ENCODE measurements at regions not wholly inside any gene's neighbourhood (a gene's known extent, or its start where the extent isn't known, plus 50 kb on each side); places are given as distances from the start of the nearest gene placed in this dataset.

DNA sequence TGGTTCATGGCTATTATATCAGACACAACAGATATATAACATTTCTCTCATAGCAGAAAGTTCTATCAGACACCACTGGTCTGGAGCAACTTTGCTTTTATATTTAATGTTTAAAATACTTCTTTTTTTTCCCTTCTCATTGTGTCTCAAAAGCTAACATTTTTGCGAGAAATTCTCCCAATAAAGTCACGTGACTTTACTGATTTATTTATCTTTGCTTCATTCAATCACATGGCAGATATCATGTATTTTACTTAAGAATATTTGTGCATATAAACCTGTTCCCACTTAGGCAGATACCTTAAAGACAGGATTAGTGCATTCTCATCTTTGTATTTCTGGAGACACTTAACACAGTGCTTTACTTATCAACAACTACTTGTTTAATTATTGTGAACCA lies 1093.1 kb upstream of the LRRN3 start:
- Histone ChIP-seq H3K36me3 (no peaks in the 10 kb centered on the region), H3K27ac (no peak overlapping the region), H4K20me1 (ENCODE audit: low read depth) (no peaks in the 10 kb centered on the region), H3K4me3 (no peak overlapping the region), H2AFZ (replicated peaks) (no peak overlapping the region), H3K27me3 (no peaks in the 10 kb centered on the region), H3K4me2 (no peak overlapping the region), H3K79me2 (ENCODE audit: low read depth) (no peaks in the 10 kb centered on the region), H3F3A (ENCODE audit: low read depth) (no peaks in the 10 kb centered on the region), H3K4me1 (no peaks in the 10 kb centered on the region), H3K9me3 (ENCODE audit: low read depth) (no peaks in the 10 kb centered on the region), H3K9ac (no peak overlapping the region)
- Mint-ChIP-seq H3K36me3 (no peaks in the 10 kb centered on the region), H3K4me3 (no peak overlapping the region), H3K9me3 (no peaks in the 10 kb centered on the region), H3K27ac (no peak overlapping the region), H3K27me3 (ENCODE audit: insufficient read depth, low read depth) (no peaks in the 10 kb centered on the region), H3K4me1 (no peaks in the 10 kb centered on the region)
- DNase-seq (ENCODE audit: low spot score) = no peak
- TF ChIP-seq, protein P1, sequence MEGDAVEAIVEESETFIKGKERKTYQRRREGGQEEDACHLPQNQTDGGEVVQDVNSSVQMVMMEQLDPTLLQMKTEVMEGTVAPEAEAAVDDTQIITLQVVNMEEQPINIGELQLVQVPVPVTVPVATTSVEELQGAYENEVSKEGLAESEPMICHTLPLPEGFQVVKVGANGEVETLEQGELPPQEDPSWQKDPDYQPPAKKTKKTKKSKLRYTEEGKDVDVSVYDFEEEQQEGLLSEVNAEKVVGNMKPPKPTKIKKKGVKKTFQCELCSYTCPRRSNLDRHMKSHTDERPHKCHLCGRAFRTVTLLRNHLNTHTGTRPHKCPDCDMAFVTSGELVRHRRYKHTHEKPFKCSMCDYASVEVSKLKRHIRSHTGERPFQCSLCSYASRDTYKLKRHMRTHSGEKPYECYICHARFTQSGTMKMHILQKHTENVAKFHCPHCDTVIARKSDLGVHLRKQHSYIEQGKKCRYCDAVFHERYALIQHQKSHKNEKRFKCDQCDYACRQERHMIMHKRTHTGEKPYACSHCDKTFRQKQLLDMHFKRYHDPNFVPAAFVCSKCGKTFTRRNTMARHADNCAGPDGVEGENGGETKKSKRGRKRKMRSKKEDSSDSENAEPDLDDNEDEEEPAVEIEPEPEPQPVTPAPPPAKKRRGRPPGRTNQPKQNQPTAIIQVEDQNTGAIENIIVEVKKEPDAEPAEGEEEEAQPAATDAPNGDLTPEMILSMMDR (IDR thresholded peaks at IDR 0.05) = no peak
- TF ChIP-seq EZH2 (IDR thresholded peaks at IDR 0.05) = no peak
- TF ChIP-seq EZH2phosphoT487 (IDR thresholded peaks at IDR 0.05) = no peak

DNA sequence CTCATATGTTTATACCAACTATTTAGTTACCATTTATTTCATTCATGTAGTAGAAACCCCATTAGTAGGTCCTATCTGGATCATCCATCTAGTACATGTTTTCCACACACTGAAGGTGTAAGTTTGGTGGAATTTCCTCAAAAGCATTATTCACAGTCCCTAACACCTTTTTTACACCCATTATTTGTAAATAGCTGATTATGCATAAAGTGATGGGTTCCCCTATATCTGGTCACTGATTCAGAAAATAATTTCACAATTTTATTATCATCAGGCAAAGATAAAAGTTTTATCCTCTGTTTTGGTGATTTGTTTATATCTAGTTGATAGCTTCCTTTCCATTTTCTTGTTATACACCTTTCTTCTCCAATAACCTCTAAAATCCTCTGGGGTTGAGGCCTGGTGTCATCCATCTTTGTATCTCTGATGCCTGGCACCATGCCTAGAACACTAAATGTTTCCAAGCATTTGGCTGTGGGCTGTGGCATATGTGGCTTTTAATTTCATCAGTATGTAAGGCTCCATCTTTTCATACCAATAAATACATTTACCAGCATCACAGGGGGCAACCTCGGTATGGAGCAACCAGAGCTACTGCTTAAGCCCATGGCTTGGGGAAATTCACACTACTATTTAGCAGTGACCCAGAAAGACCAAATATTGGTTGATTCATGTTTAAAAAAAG lies 1089.5 kb upstream of the LRRN3 start:
- TF ChIP-seq EZH2 (IDR thresholded peaks at IDR 0.05) (no peak), EZH2phosphoT487 (IDR thresholded peaks at IDR 0.05) (no peak)
- TF ChIP-seq, protein P1 (IDR thresholded peaks at IDR 0.05) = no peak
- DNase-seq (ENCODE audit: low spot score) = no peak
- no peak overlapping the region for H3K27ac ChIP-seq
- H4K20me1 ChIP-seq (ENCODE audit: low read depth) = no peaks in the 10 kb centered on the region
- H3K4me3 ChIP-seq = no peak overlapping the region
- H3K9me3 ChIP-seq (ENCODE audit: low read depth) = no peaks in the 10 kb centered on the region
- no peaks in the 10 kb centered on the region for H3K27me3 Mint-ChIP-seq (ENCODE audit: insufficient read depth, low read depth)
- no peak overlapping the region for H3K27ac Mint-ChIP-seq
- H3K4me1 Mint-ChIP-seq = no peaks in the 10 kb centered on the region
- H3K4me3 Mint-ChIP-seq = no peak overlapping the region
- H2AFZ ChIP-seq (replicated peaks) = peak overlapping the region; percentile 6
- H3K4me2 ChIP-seq = no peak overlapping the region
- no peaks in the 10 kb centered on the region for H3K4me1 ChIP-seq
- no peaks in the 10 kb centered on the region for H3F3A ChIP-seq (ENCODE audit: low read depth)
- H3K9me3 Mint-ChIP-seq = no peaks in the 10 kb centered on the region
- no peaks in the 10 kb centered on the region for H3K36me3 ChIP-seq
- no peaks in the 10 kb centered on the region for H3K36me3 Mint-ChIP-seq
- no peaks in the 10 kb centered on the region for H3K79me2 ChIP-seq (ENCODE audit: low read depth)
- H3K27me3 ChIP-seq = no peaks in the 10 kb centered on the region
- no peak overlapping the region for H3K9ac ChIP-seq

GRCh38 chr7:110003827-110004226 lies 1087.1 kb upstream of the LRRN3 start:
- no peak overlapping the region for H3K27ac ChIP-seq
- no peak overlapping the region for H3K4me2 ChIP-seq
- H3F3A ChIP-seq (ENCODE audit: low read depth) = no peaks in the 10 kb centered on the region
- H3K4me1 Mint-ChIP-seq = no peaks in the 10 kb centered on the region
- H3K36me3 ChIP-seq = no peaks in the 10 kb centered on the region
- no peaks in the 10 kb centered on the region for H4K20me1 ChIP-seq (ENCODE audit: low read depth)
- no peaks in the 10 kb centered on the region for H3K9me3 Mint-ChIP-seq
- no peak overlapping the region for H3K27ac Mint-ChIP-seq
- TF ChIP-seq EZH2phosphoT487 (IDR thresholded peaks at IDR 0.05) (no peak), EZH2 (IDR thresholded peaks at IDR 0.05) (no peak)
- TF ChIP-seq, protein P1 (IDR thresholded peaks at IDR 0.05) = peak; percentile 4
- H3K79me2 ChIP-seq (ENCODE audit: low read depth) = no peaks in the 10 kb centered on the region
- H3K9me3 ChIP-seq (ENCODE audit: low read depth) = no peaks in the 10 kb centered on the region
- H3K4me3 Mint-ChIP-seq = no peak overlapping the region
- H3K4me3 ChIP-seq = no peak overlapping the region
- H2AFZ ChIP-seq (replicated peaks) = no peak overlapping the region
- no peaks in the 10 kb centered on the region for H3K4me1 ChIP-seq
- no peak overlapping the region for H3K9ac ChIP-seq
- H3K27me3 Mint-ChIP-seq (ENCODE audit: insufficient read depth, low read depth) = no peaks in the 10 kb centered on the region
- H3K27me3 ChIP-seq = no peaks in the 10 kb centered on the region
- no peaks in the 10 kb centered on the region for H3K36me3 Mint-ChIP-seq
- DNase-seq (ENCODE audit: low spot score) = no peak

Measured in neural progenitor cell (in vitro differentiated cells).